ENCODE measurements at regions not wholly inside any gene's neighbourhood (a gene's known extent, or its start where the extent isn't known, plus 50 kb on each side); places are given as distances from the start of the nearest gene placed in this dataset.

GRCh38 chr7:115674467-115675024, 356.0 kb downstream of the TFEC start:
- H3K4me3 ChIP-seq (ENCODE audit: control extremely low read depth in 1 of 5, extremely low read depth in 1 of 5, insufficient read depth in 1 of 5, low read depth in 2 of 5, low read length in 4 of 5), result no peak overlapping the region
- no peak overlapping the region for H3K9ac ChIP-seq (ENCODE audit: low read length)
- Mint-ChIP-seq H3K27ac (no peak overlapping the region), H3K27me3 (no peaks in the 10 kb centered on the region), H3K4me3 (no peak overlapping the region), H3K9me3 (ENCODE audit: insufficient read depth) (no peaks in the 10 kb centered on the region), H3K4me1 (no peaks in the 10 kb centered on the region)
- no peak for ATAC-seq (ENCODE audit: low read depth)
- H3K4me1 ChIP-seq (ENCODE audit: control insufficient read depth in 2 of 2, insufficient read depth in 2 of 2, low read length in 2 of 2), result no peaks in the 10 kb centered on the region
- ChIA-PET CTCF (no interaction called here), POLR2A (no interaction called here)
- DNase-seq, result no peak
- no peak overlapping the region for H2AFZ ChIP-seq (ENCODE audit: insufficient read depth, low read depth, low read length, poor library complexity, severe bottlenecking)
- intact Hi-C loops (cut with micrococcal nuclease), result no loop called here
- no peaks in the 10 kb centered on the region for H3K27me3 ChIP-seq (replicated peaks in 1 of 4; ENCODE audit: control extremely low read depth in 1 of 4, control insufficient read depth in 3 of 4, insufficient read depth in 4 of 4, low read length in 3 of 4)
- WGBS (ENCODE audit: insufficient coverage), result 50% methylated on average over 1 of the region's 3 CpGs
- no peaks in the 10 kb centered on the region for H3K79me2 ChIP-seq (ENCODE audit: control insufficient read depth, insufficient read depth, low read length)
- no peaks in the 10 kb centered on the region for H3K9me3 ChIP-seq (ENCODE audit: control extremely low read depth in 1 of 3, control insufficient read depth in 2 of 3, insufficient read depth in 1 of 3, low read length in 2 of 3)
- no peak for TF ChIP-seq EZH2 (IDR thresholded peaks at IDR 0.05; ENCODE audit: borderline replicate concordance, insufficient read depth, low read depth, low read length, poor library complexity, severe bottlenecking)
- TF ChIP-seq CTCF (IDR thresholded peaks at IDR 0.05), result no peak
- no peak overlapping the region for H3K27ac ChIP-seq (ENCODE audit: low read length in 2 of 2)
- H3K36me3 ChIP-seq (replicated peaks in 1 of 2; ENCODE audit: control extremely low read depth in 1 of 2, control insufficient read depth in 1 of 2, extremely low read depth in 1 of 2, insufficient read depth in 2 of 2, low read length in 1 of 2), result no peaks in the 10 kb centered on the region
- no peaks in the 10 kb centered on the region for H4K20me1 ChIP-seq (ENCODE audit: control insufficient read depth, insufficient read depth, low read length, poor library complexity, severe bottlenecking)
- no peak overlapping the region for H3K4me2 ChIP-seq (replicated peaks; ENCODE audit: low read depth, low read length, poor library complexity, severe bottlenecking)

GRCh38 chr7:115672024-115672423, 358.5 kb downstream of the TFEC start:
- Histone ChIP-seq H3K79me2 (ENCODE audit: control insufficient read depth, insufficient read depth, low read length) (no peaks in the 10 kb centered on the region), H2AFZ (ENCODE audit: insufficient read depth, low read depth, low read length, poor library complexity, severe bottlenecking) (no peak overlapping the region), H3K27me3 (replicated peaks in 1 of 4; ENCODE audit: control extremely low read depth in 1 of 4, control insufficient read depth in 3 of 4, insufficient read depth in 4 of 4, low read length in 3 of 4) (no peaks in the 10 kb centered on the region), H3K4me2 (replicated peaks; ENCODE audit: low read depth, low read length, poor library complexity, severe bottlenecking) (no peak overlapping the region), H4K20me1 (ENCODE audit: control insufficient read depth, insufficient read depth, low read length, poor library complexity, severe bottlenecking) (no peaks in the 10 kb centered on the region), H3K36me3 (replicated peaks in 1 of 2; ENCODE audit: control extremely low read depth in 1 of 2, control insufficient read depth in 1 of 2, extremely low read depth in 1 of 2, insufficient read depth in 2 of 2, low read length in 1 of 2) (no peaks in the 10 kb centered on the region), H3K4me3 (ENCODE audit: control extremely low read depth in 1 of 5, extremely low read depth in 1 of 5, insufficient read depth in 1 of 5, low read depth in 2 of 5, low read length in 4 of 5) (no peak overlapping the region), H3K9me3 (ENCODE audit: control extremely low read depth in 1 of 3, control insufficient read depth in 2 of 3, insufficient read depth in 1 of 3, low read length in 2 of 3) (no peaks in the 10 kb centered on the region), H3K9ac (ENCODE audit: low read length) (no peak overlapping the region), H3K27ac (ENCODE audit: low read length in 2 of 2) (no peak overlapping the region), H3K4me1 (ENCODE audit: control insufficient read depth in 2 of 2, insufficient read depth in 2 of 2, low read length in 2 of 2) (no peaks in the 10 kb centered on the region)
- Mint-ChIP-seq H3K4me3 (no peak overlapping the region), H3K4me1 (no peaks in the 10 kb centered on the region), H3K27me3 (peaks cover 3% of the 10 kb centered on the region), H3K27ac (no peak overlapping the region), H3K9me3 (ENCODE audit: insufficient read depth) (no peaks in the 10 kb centered on the region)
- ChIA-PET POLR2A (no interaction called here), CTCF (no interaction called here)
- DNase-seq (no peak), ATAC-seq (ENCODE audit: low read depth) (no peak)
- intact Hi-C loops (cut with micrococcal nuclease), result no loop called here
- no CpG with 5 or more reads among the region's 1 CpG for WGBS (ENCODE audit: insufficient coverage)
- no peak for TF ChIP-seq CTCF (IDR thresholded peaks at IDR 0.05)
- TF ChIP-seq EZH2 (IDR thresholded peaks at IDR 0.05; ENCODE audit: borderline replicate concordance, insufficient read depth, low read depth, low read length, poor library complexity, severe bottlenecking), result no peak
